ENCODE measurements at regions not wholly inside any gene's neighbourhood (a gene's known extent, or its start where the extent isn't known, plus 50 kb on each side); places are given as distances from the start of the nearest gene placed in this dataset.

GRCh38 chrX:84710611-84711010 lies 208.4 kb upstream of the HDX start:
- TF ChIP-seq PATZ1 (tag by site-specific recombination; IDR thresholded peaks at IDR 0.05) (no peak), ZNF239 (tag by site-specific recombination; IDR thresholded peaks at IDR 0.05) (no peak), CTCF (tag by site-specific recombination; IDR thresholded peaks at IDR 0.05) (no peak), ZNF433 (tag by site-specific recombination; IDR thresholded peaks at IDR 0.05; ENCODE audit: low read depth) (no peak), YY1 (tag by site-specific recombination; IDR thresholded peaks at IDR 0.05) (no peak), ZNF423 (tag by site-specific recombination; IDR thresholded peaks at IDR 0.05) (no peak), ZNF24 (tag by site-specific recombination; IDR thresholded peaks at IDR 0.05) (no peak), SETDB1 (IDR thresholded peaks at IDR 0.05; ENCODE audit: insufficient read length, low read length) (no peak), MEIS1 (CRISPR knock-in tag; IDR thresholded peaks at IDR 0.05; ENCODE audit: borderline replicate concordance) (no peak)
